ENCODE measurements at regions not wholly inside any gene's neighbourhood (a gene's known extent, or its start where the extent isn't known, plus 50 kb on each side); places are given as distances from the start of the nearest gene placed in this dataset.
"Not testable (repeated sequence)": the region's sequence is repeated elsewhere in the genome, so short reads cannot be mapped to it uniquely, and the experiment has no call there.

DNA sequence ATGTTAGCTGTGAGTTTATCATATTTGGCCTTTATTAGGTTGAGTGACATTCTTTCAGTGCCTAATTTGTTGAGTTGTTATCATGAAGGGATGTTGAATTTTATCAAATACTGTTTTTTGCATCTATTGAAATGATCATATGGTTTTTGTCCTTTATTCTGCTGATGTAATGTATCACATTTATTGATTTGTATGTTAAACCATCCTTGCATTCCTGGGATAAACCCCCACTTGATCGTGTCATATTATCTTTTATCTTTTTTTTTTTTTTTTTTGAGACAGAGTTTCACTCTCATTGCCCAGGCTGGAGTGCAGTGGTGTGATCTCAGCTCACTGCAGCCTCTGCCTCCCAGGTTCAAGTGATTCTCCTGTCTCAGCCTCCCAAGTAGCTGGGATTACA lies 51.9 kb upstream of the MFGE8 start:
- not testable (repeated sequence) for DNase-seq (ENCODE audit: low spot score)

DNA sequence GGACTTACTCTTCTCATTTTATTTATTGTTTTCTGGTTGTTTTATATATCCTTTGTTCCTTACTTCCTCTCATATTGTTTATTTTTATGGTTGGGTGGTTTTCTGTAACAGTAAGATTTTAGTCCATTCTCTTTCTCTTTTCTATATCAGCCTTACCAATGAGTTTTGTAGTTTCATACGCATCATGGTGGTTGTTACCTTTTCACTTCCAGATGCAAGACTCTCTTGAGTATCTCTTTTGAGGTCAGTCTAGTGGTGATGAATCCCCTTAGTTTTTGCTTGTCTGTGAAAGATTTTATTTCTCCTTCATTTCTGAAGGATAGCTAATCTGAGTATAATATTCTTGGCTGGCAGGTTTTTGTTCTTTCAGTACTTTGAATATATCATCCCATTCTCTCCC lies 57.1 kb upstream of the MFGE8 start:
- no peak for DNase-seq (ENCODE audit: low spot score)

DNA sequence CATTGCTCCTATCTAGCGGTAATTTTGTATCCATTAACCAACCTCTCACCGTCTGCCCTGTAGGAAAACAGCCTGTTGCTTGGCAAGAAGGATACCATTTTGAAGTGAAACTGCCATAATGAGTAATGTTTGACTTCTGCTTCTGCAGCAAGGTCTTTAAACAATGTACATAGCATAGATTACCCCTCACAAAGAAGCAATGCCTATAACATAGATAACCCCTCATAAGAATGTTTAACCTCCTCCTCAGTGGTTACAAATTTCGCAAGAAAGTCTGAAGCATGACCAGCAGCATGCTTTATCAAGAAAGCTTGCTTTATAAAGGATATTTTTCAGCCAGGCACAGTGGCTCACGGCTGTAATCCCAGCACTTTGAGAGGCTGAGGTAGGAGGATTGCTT lies 61.2 kb upstream of the MFGE8 start:
- no peak for DNase-seq (ENCODE audit: low spot score)

- no peak for DNase-seq (ENCODE audit: low spot score)
Observed at GRCh38 chr15:88975891-88976290, 62.7 kb upstream of the MFGE8 start.

GRCh38 chr15:88976656-88977055 lies 63.5 kb upstream of the MFGE8 start:
- DNase-seq (ENCODE audit: low spot score) = no peak

DNA sequence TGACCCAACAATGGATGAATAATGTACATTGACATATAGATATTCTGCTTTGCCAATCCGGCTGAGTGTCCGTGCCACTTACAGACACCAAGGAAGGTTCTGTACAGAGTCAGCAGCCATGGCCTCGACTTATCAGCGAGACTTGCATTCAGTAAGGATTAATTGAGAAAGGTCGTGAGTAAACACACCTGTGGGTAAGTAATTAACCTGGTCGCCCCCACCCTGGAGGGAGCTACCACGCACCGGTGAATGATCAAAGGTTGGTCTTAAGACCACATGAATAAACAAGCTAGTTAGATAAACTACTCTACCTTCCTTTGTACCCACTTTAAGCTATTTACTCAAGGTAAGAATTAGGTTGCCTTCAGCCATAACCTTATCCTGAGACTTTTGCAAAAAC lies 66.5 kb upstream of the MFGE8 start:
- DNase-seq (ENCODE audit: low spot score) = no peak

GRCh38 chr15:88980498-88980897 lies 67.3 kb upstream of the MFGE8 start:
- DNase-seq (ENCODE audit: low spot score) = no peak

DNA sequence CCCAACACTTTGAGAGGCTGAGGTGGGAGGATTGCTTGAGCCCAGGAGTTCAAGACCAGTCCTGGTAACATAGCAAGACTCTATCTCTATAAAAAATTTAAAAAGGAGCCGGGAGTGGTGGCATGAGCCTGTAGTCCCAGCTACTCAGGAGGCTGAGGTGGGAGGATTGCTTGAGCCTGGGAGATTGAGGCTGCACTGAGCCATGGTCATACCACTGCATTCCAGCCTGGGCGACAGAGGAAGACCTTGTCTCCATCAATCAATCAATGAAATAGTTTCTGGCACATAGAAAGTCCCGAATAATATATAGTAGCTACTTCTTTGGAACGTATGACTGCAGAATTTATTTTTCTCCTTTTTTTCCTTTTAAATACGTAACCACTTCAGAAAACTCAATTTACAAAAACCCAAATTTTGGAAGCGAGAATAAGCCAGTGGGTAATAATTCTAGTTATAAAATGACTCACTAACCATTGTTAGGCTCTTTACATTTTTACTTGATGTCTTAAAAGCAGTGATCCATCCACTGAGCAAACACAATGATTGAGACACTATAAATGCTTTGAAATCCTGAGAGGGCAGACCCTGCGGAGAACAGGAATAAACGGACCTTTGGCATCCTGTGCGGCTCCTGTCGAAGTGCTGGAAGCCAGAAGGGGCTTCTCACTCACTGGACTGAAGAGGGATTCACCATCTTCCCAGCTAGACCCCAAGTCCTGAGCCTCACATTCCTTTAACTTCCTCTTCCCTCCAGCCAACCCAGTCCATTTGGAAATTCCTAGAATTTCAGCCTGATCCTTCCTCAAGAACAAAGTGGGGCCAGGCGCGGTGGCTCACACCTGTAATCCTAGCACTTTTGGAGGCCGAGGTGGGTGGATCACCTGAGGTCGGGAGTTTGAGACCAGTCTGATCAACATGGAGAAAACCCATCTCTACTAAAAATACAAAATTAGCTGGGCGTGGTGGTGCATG lies 68.4 kb upstream of the MFGE8 start:
- no peak for DNase-seq (ENCODE audit: low spot score)

DNA sequence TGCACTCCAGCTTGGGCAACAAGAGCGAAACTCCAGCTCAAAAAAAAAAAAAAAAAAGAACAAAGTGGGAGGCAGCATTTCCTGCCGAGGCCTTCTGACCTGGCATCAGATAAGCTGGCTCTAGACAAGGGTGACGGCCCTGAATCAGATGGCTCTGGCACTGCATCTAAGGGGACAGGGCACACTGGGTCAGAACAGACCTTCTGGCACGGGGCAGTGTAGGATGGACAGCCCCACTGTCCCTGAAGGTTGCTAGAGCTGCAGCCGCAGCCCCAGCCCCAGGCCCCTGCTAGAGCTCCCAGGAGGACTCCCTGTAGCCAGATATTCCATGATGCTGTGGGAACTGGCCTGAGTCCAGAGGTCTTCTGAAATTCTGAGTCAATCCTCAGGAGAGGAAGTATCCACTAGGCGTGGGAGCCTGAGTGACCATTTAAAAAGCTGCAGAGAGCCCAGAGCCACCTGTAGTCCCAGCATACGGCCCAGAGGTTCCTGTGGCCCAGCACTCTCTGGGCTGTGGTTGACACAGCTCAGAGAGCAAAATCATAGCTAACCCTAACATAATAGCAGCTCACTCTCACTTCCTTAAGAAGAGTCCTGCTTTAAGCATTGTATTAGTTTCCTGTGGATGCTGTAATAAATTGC lies 69.2 kb upstream of the MFGE8 start:
- DNase-seq (ENCODE audit: low spot score) = no peak

DNA sequence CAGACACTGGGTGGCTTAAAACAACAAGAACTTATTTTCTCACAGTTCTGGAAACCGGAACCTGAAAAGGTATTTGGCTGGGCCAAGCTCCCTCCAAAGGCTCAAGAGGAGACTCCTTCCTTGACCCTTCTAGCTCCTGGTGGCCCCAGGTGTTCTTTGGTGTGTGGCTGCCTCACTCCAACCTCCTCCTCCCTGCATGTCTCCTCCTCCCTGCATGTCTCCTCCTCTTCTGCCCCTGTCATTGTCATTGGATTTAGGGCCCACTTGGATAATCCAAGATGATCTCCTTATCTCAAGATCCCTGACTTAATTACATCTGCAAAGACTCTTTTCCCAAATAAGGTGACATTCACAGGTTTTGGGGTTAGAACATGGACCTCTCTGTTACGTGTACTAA lies 69.8 kb upstream of the MFGE8 start:
- no peak for DNase-seq (ENCODE audit: low spot score)

GRCh38 chr15:88983861-88984429 lies 70.8 kb upstream of the MFGE8 start:
- no peak for DNase-seq (ENCODE audit: low spot score)

- no peak for DNase-seq (ENCODE audit: low spot score)
Observed at GRCh38 chr15:88985547-88986393, 72.6 kb upstream of the MFGE8 start.

GRCh38 chr15:88986949-88987590 lies 73.9 kb upstream of the MFGE8 start:
- no peak for DNase-seq (ENCODE audit: low spot score)

GRCh38 chr15:88987591-88987933 lies 74.4 kb upstream of the MFGE8 start:
- DNase-seq (ENCODE audit: low spot score) = no peak

GRCh38 chr15:88987934-88988671 lies 74.9 kb upstream of the MFGE8 start:
- DNase-seq (ENCODE audit: low spot score) = no peak

GRCh38 chr15:88989578-88989977 lies 76.4 kb upstream of the MFGE8 start:
- no peak for DNase-seq (ENCODE audit: low spot score)

- DNase-seq (ENCODE audit: low spot score) = no peak
Observed at GRCh38 chr15:88990185-88990679, 77.1 kb upstream of the MFGE8 start.

DNA sequence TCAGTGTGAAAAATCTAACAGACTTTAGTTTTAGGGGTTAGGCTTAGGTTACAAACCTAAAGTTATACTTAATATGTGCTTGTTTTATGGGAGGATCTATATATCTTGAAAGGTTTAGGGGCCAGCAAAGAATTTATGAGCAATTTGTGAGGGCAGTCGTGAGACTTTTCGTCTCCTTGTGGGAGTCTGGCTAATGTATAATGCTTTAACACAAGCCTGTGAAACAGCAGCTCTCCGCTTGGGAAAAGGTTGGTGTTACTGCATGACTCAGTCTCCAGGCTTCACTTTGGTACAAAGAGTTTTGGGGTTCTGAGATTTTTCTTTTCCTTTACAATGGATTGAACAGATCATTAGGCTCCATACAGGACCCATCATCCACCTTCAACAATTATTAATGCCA lies 79.0 kb upstream of the MFGE8 start:
- DNase-seq (ENCODE audit: low spot score) = no peak

GRCh38 chr15:88992912-88993376 lies 79.8 kb upstream of the MFGE8 start:
- DNase-seq (ENCODE audit: low spot score) = no peak

DNA sequence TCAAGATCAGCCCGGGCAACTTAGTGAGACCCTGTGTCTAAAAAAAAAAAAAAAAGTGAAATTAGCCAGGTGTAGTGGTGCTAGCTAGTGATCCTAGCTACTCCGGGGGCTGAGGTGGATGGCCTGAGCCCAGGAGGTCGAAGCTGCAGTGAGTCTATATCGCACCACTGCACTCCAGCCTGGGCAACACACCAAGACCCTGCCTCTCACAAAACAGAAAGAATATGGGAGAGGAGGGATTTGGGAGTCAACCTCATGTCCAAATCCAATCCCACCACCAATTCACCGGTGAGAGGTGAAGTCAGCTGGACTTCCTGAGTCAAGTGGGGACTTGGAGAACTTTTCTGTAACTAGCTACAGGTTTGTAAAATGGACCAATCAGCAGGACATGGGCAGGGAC lies 80.5 kb upstream of the MFGE8 start:
- no peak for DNase-seq (ENCODE audit: low spot score)

- no peak for DNase-seq (ENCODE audit: low spot score)
Observed at GRCh38 chr15:88994286-88994685, 81.1 kb upstream of the MFGE8 start.

Measured in H4 (cell line).